ENCODE measurements at regions not wholly inside any gene's neighbourhood (a gene's known extent, or its start where the extent isn't known, plus 50 kb on each side); places are given as distances from the start of the nearest gene placed in this dataset.
"Not testable (repeated sequence)": the region's sequence is repeated elsewhere in the genome, so short reads cannot be mapped to it uniquely, and the experiment has no call there.

GRCh38 chr2:176421297-176422050 is 152.2 kb downstream of the MTX2 start:
- no peaks in the 10 kb centered on the region for H3K9me3 ChIP-seq
- H3K36me3 ChIP-seq = no peaks in the 10 kb centered on the region
- DNase-seq = no peak
- H3K4me1 ChIP-seq = no peaks in the 10 kb centered on the region
- no peak overlapping the region for H3K4me3 ChIP-seq (ENCODE audit: low read depth, low read length)
- TF ChIP-seq CTCF (IDR thresholded peaks at IDR 0.05; ENCODE audit: low read depth, low read length) = no peak
- no peaks in the 10 kb centered on the region for H3K27me3 ChIP-seq

- Histone ChIP-seq H3K4me3 (ENCODE audit: low read depth, low read length) (no peak overlapping the region), H3K4me1 (no peaks in the 10 kb centered on the region)
Measured at GRCh38 chr2:176423819-176424218, 154.6 kb downstream of the MTX2 start.

GRCh38 chr2:176424746-176425145 is 155.5 kb downstream of the MTX2 start:
- Histone ChIP-seq H3K4me1 (no peaks in the 10 kb centered on the region), H3K9me3 (no peaks in the 10 kb centered on the region), H3K27me3 (no peaks in the 10 kb centered on the region), H3K36me3 (no peaks in the 10 kb centered on the region), H3K4me3 (ENCODE audit: low read depth, low read length) (no peak overlapping the region)
- no peak for DNase-seq
- no peak for TF ChIP-seq CTCF (IDR thresholded peaks at IDR 0.05; ENCODE audit: low read depth, low read length)

More at GRCh38 chr2:176423819-176424218, 154.6 kb downstream of the MTX2 start:
- no peak for DNase-seq
- Histone ChIP-seq H3K27me3 (no peaks in the 10 kb centered on the region), H3K36me3 (no peaks in the 10 kb centered on the region), H3K9me3 (no peaks in the 10 kb centered on the region)
- TF ChIP-seq CTCF (IDR thresholded peaks at IDR 0.05; ENCODE audit: low read depth, low read length) = no peak

- Histone ChIP-seq H3K36me3 (no peaks in the 10 kb centered on the region), H3K9me3 (no peaks in the 10 kb centered on the region), H3K27me3 (no peaks in the 10 kb centered on the region), H3K4me3 (ENCODE audit: low read depth, low read length) (no peak overlapping the region), H3K4me1 (no peaks in the 10 kb centered on the region)
- TF ChIP-seq CTCF (IDR thresholded peaks at IDR 0.05; ENCODE audit: low read depth, low read length) = no peak
- DNase-seq = no peak
Measured at GRCh38 chr2:176427549-176427948, 158.3 kb downstream of the MTX2 start.

- not testable (repeated sequence) for H3K4me1 ChIP-seq; H3K9me3 ChIP-seq; H3K27me3 ChIP-seq; DNase-seq; H3K36me3 ChIP-seq; H3K4me3 ChIP-seq (ENCODE audit: low read depth, low read length)
Measured at GRCh38 chr2:176428944-176429469, 159.8 kb downstream of the MTX2 start.

- Histone ChIP-seq H3K27me3 (no peaks in the 10 kb centered on the region), H3K9me3 (no peaks in the 10 kb centered on the region), H3K36me3 (no peaks in the 10 kb centered on the region), H3K4me3 (ENCODE audit: low read depth, low read length) (no peak overlapping the region), H3K4me1 (no peaks in the 10 kb centered on the region)
- no peak for DNase-seq
- no peak for TF ChIP-seq CTCF (IDR thresholded peaks at IDR 0.05; ENCODE audit: low read depth, low read length)
Measured at GRCh38 chr2:176432434-176432833, 163.2 kb downstream of the MTX2 start.
